SU-DHL-6 (cell line): ENCODE measurements at regions not wholly inside any gene's neighbourhood (a gene's known extent, or its start where the extent isn't known, plus 50 kb on each side); places are given as distances from the start of the nearest gene placed in this dataset.

ENCODE experiments used
- CTCF ChIP-seq: fragments of 200-600 bp; sonication (generic); IDR thresholded peaks from one replicate; pipeline ENCODE4 v1.5.1; 2017; ENCODE audit warnings: antibody characterized with exemption, mild to moderate bottlenecking, low read length, moderate library complexity; ENCODE audit not compliant: insufficient read depth, poor library complexity, severe bottlenecking
- EZH2phosphoT487 ChIP-seq: fragments of 200-600 bp; sonication (generic), shearing (Covaris generic); conservative IDR thresholded peaks from 2 replicates; pipeline ENCODE4 v1.6.1; 2018; ENCODE audit warnings: mild to moderate bottlenecking, antibody characterized with exemption, low read length, moderate library complexity, mixed read lengths

DNA sequence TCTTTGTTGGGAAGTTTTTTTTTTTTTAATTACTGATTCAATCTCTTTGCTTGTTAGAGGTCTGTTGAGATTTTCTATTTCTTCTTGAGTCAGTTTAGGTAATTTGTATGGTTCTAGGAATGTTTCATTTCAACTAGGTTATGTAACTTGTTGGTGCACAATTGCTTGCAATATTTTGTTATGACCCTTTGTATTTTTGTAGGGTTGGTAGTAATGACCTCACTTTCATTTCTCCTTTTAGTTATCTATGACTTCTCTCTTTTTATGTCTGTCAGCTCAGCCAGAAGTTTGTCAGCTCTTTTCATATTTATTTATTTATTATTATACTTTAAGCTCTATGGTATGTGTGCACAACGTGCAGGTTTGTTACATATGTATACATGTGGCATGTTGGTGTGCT is 51.1 kb upstream of the SLC24A3 start:
- no peak for TF ChIP-seq CTCF
- TF ChIP-seq EZH2phosphoT487, result no peak
